ENCODE measurements at regions not wholly inside any gene's neighbourhood (a gene's known extent, or its start where the extent isn't known, plus 50 kb on each side); places are given as distances from the start of the nearest gene placed in this dataset.

DNA sequence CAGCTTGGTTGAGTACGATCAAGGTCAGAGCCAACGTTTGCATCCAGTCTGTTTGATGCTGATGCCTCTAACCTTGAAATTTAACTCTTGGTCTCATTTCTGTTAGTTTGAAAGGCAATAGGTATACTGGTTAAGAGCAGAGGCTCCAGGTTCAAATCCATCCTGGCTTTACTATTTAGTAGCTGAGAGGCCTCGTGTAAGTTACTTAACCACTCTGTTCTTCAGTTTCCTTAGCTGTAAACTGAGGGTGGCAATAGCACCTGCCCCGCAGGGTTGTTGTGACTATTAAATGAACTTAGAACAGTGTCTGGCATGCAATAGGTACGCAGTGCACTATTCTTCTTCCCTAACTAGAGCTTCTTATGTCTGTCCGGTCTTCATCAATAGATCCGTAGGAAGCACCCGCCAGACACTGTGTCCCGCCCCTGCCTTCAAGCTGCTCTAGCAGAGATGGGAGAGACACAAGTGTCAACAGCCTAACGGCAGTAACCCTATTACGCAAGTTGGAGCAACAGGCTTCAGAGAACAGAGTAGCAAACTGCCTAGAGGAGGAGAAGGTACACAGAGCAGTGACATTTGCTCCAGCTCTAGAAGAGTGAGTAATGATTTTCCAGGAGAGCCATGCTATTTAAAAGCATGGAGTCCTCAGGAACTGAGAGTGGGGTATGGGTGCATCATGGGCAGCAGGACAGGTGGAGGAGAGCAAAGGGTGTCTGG lies 62.7 kb upstream of the ST3GAL5 start:
- H3K4me1 ChIP-seq (ENCODE audit: control insufficient read depth in 1 of 2, insufficient read depth in 2 of 2, low read length in 2 of 2) = no peaks in the 10 kb centered on the region
- POLR2A ChIA-PET = no interaction called here

More for the DNA sequence above, 62.7 kb upstream of the ST3GAL5 start:
- Histone ChIP-seq H3K9me3 (ENCODE audit: control insufficient read depth in 1 of 2, insufficient read depth in 1 of 2, low read depth in 1 of 2, low read length in 2 of 2) (peaks cover 0 to 9% of the 10 kb centered on the region in 2 experiments; a peak in 2 of 4 replicates), H4K20me1 (ENCODE audit: insufficient read depth) (no peaks in the 10 kb centered on the region), H3K27me3 (ENCODE audit: insufficient read depth, low read length) (no peaks in the 10 kb centered on the region), H3K9me2 (ENCODE audit: insufficient read depth) (no peaks in the 10 kb centered on the region), H3K4me2 (ENCODE audit: low read length) (no peak overlapping the region), H3K9ac (ENCODE audit: low read length) (no peak overlapping the region), H2AFZ (ENCODE audit: low read depth, low read length, poor library complexity, severe bottlenecking) (no peak overlapping the region), H3K4me3 (replicated peaks in 1 of 2; ENCODE audit: low read depth in 1 of 2, low read length in 2 of 2) (no peak overlapping the region), H3K79me2 (ENCODE audit: insufficient read depth, low read length) (no peaks in the 10 kb centered on the region), H3K36me3 (ENCODE audit: control insufficient read depth in 1 of 2, insufficient read depth in 2 of 2, low read length in 2 of 2) (no peaks in the 10 kb centered on the region), H3K27ac (ENCODE audit: low read depth, low read length) (no peak overlapping the region)
- no peak for TF ChIP-seq RAD21 (IDR thresholded peaks at IDR 0.05; ENCODE audit: low read depth)
- TF ChIP-seq ZNF274 (IDR thresholded peaks at IDR 0.05; ENCODE audit: low read depth, low read length) = no peak
- TF ChIP-seq POLR2A (IDR thresholded peaks at IDR 0.05; ENCODE audit: borderline replicate concordance, extremely low read depth, insufficient read depth, insufficient read length) = no peak
- TF ChIP-seq, protein P1, sequence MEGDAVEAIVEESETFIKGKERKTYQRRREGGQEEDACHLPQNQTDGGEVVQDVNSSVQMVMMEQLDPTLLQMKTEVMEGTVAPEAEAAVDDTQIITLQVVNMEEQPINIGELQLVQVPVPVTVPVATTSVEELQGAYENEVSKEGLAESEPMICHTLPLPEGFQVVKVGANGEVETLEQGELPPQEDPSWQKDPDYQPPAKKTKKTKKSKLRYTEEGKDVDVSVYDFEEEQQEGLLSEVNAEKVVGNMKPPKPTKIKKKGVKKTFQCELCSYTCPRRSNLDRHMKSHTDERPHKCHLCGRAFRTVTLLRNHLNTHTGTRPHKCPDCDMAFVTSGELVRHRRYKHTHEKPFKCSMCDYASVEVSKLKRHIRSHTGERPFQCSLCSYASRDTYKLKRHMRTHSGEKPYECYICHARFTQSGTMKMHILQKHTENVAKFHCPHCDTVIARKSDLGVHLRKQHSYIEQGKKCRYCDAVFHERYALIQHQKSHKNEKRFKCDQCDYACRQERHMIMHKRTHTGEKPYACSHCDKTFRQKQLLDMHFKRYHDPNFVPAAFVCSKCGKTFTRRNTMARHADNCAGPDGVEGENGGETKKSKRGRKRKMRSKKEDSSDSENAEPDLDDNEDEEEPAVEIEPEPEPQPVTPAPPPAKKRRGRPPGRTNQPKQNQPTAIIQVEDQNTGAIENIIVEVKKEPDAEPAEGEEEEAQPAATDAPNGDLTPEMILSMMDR (IDR thresholded peaks at IDR 0.05 in 2 of 3, conservative IDR thresholded peaks at IDR 0.05 in 1 of 3; ENCODE audit: borderline replicate concordance in 1 of 3, insufficient read depth in 1 of 3, low read depth in 2 of 3, low read length in 2 of 3) = no peak
- no peak for TF ChIP-seq EZH2phosphoT487 (IDR thresholded peaks at IDR 0.05; ENCODE audit: borderline replicate concordance)
- no peak for TF ChIP-seq CEBPB (IDR thresholded peaks at IDR 0.05; ENCODE audit: low read depth)
- TF ChIP-seq EGR1 (IDR thresholded peaks at IDR 0.05; ENCODE audit: low read depth) = no peak
- TF ChIP-seq, protein P2, sequence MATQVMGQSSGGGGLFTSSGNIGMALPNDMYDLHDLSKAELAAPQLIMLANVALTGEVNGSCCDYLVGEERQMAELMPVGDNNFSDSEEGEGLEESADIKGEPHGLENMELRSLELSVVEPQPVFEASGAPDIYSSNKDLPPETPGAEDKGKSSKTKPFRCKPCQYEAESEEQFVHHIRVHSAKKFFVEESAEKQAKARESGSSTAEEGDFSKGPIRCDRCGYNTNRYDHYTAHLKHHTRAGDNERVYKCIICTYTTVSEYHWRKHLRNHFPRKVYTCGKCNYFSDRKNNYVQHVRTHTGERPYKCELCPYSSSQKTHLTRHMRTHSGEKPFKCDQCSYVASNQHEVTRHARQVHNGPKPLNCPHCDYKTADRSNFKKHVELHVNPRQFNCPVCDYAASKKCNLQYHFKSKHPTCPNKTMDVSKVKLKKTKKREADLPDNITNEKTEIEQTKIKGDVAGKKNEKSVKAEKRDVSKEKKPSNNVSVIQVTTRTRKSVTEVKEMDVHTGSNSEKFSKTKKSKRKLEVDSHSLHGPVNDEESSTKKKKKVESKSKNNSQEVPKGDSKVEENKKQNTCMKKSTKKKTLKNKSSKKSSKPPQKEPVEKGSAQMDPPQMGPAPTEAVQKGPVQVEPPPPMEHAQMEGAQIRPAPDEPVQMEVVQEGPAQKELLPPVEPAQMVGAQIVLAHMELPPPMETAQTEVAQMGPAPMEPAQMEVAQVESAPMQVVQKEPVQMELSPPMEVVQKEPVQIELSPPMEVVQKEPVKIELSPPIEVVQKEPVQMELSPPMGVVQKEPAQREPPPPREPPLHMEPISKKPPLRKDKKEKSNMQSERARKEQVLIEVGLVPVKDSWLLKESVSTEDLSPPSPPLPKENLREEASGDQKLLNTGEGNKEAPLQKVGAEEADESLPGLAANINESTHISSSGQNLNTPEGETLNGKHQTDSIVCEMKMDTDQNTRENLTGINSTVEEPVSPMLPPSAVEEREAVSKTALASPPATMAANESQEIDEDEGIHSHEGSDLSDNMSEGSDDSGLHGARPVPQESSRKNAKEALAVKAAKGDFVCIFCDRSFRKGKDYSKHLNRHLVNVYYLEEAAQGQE (IDR thresholded peaks at IDR 0.05; ENCODE audit: low read depth) = no peak
- no peak for TF ChIP-seq SP1 (IDR thresholded peaks at IDR 0.05; ENCODE audit: low read depth)
- TF ChIP-seq TCF7L2 (IDR thresholded peaks at IDR 0.05; ENCODE audit: borderline replicate concordance, extremely low read depth, insufficient read depth, insufficient read length) = no peak
- BruUV-seq (replicated peaks) = no TSS peak
- no peak for ATAC-seq
- no peak for DNase-seq (ENCODE audit: low read depth, low spot score)
- intact Hi-C loops (cut with micrococcal nuclease) = no loop called here
- ChIA-PET CTCF (no interaction called here), RAD21 (ENCODE audit: low non-redundant PET in 1 of 2, low total read pairs in 2 of 2, uncharacterized antibody in 2 of 2, unreplicated experiment in 2 of 2) (no interaction called here)

Measured in HCT116 (cell line).